ENCODE measurements at regions not wholly inside any gene's neighbourhood (a gene's known extent, or its start where the extent isn't known, plus 50 kb on each side); places are given as distances from the start of the nearest gene placed in this dataset.

DNA sequence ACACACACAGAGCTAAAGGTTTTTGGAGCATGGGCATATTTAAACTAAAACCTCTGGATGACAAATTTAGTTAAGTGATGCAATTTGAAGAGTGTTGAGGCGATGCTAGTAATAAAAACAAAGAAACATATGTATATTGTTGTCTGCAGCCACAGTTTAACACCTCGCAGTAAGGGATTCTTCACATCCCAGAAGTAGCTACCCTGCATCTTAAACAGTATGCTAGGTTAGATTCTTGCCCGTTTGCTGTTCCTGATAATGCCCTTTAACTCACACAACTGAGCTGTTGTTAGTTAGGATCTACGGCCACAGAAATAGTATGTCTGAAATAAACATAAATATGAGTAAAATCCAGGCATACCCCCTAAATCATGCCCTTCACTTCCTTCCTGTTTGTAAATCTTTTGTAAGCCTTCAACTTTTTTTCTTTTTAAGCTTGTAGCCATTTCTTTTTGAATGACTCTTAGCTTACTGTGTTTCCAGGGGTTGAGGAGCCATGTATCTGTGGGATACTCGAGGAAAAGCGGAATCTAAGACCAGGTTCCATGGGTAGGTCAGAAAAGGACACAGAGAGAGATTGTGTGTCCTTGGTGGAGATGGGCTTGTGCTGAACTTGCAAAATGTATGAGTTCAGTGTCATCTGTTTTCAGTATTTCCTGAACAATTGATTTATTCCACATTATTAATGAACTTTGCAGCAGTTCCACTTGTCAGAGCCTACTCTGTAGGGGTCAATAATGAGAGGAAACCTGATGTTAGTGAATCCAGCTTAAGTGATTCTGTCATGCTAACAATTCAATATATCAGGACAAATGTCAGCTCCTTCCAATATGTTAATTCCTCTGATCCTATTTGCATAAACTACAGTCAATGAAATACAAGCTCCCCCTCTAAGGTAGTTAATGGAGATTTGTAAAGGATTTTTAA lies 349.6 kb downstream of the GPAT3 start:
- Histone ChIP-seq H3K4me2 (ENCODE audit: insufficient read depth, insufficient read length, low read length) (no peak overlapping the region), H3K27ac (ENCODE audit: insufficient read length, low read depth, low read length) (no peak overlapping the region), H2BK20ac (ENCODE audit: low read depth, low read length, poor library complexity, severe bottlenecking) (no peak overlapping the region), H2BK15ac (ENCODE audit: low read depth, low read length) (no peak overlapping the region), H3K27me3 (ENCODE audit: insufficient read depth, low read length) (no peaks in the 10 kb centered on the region), H2BK12ac (ENCODE audit: insufficient read length, low read depth, low read length) (no peak overlapping the region), H3K23ac (ENCODE audit: insufficient read length, low read depth, low read length) (no peak overlapping the region), H3K79me1 (ENCODE audit: insufficient read depth, low read depth, low read length, poor library complexity, severe bottlenecking) (no peaks in the 10 kb centered on the region), H4K8ac (replicated peaks; ENCODE audit: insufficient read length, low read depth, low read length) (no peak overlapping the region), H3T11ph (ENCODE audit: low read length) (no peak overlapping the region), H2BK120ac (ENCODE audit: low read depth, low read length, poor library complexity, severe bottlenecking) (no peak overlapping the region), H3K4me1 (ENCODE audit: insufficient read depth, low read length) (no peaks in the 10 kb centered on the region; the same call in 1 of the 2 replicates), H4K20me1 (ENCODE audit: control insufficient read depth, insufficient read depth, insufficient read length) (no peaks in the 10 kb centered on the region), H3K18ac (ENCODE audit: insufficient read length, low read depth, low read length) (no peak overlapping the region), H3K9me3 (ENCODE audit: control insufficient read depth, low read depth, low read length) (no peaks in the 10 kb centered on the region), H2AFZ (ENCODE audit: low read length) (no peak overlapping the region), H3K79me2 (ENCODE audit: insufficient read depth, low read length) (no peaks in the 10 kb centered on the region), H3K56ac (ENCODE audit: insufficient read length, low read depth, low read length) (no peak overlapping the region), H3K14ac (ENCODE audit: insufficient read depth, low read length) (no peak overlapping the region), H2BK5ac (ENCODE audit: insufficient read length, low read length) (no peak overlapping the region), H3K9ac (ENCODE audit: extremely low read depth, insufficient read length, low read length) (no peak overlapping the region), H3K4ac (ENCODE audit: low read depth, low read length) (no peak overlapping the region), H4K5ac (ENCODE audit: insufficient read length, low read depth, low read length) (no peak overlapping the region), H3K23me2 (ENCODE audit: insufficient read length, low read depth, low read length, poor library complexity, severe bottlenecking) (no peaks in the 10 kb centered on the region), H2AK5ac (ENCODE audit: insufficient read length, low read length) (no peak overlapping the region), H4K91ac (ENCODE audit: insufficient read length, low read depth, low read length) (no peak overlapping the region)
- WGBS (ENCODE audit: extremely low coverage, insufficient read length, low lambda C conversion rate): no CpG with 5 or more reads among the region's 6 CpGs
- DNase-seq: no peak
- no peak for TF ChIP-seq CTCF (conservative IDR thresholded peaks at IDR 0.05)
- Mint-ChIP-seq H3K36me3 (ENCODE audit: insufficient read depth in 1 of 3, low read depth in 3 of 3) (no peaks in the 10 kb centered on the region), H3K27ac (no peak overlapping the region; a peak in 1 of 7 replicates), H3K9me3 (no peaks in the 10 kb centered on the region), H3K4me1 (peaks cover 13% of the 10 kb centered on the region in 2 experiments), H3K27me3 (ENCODE audit: low read depth) (no peaks in the 10 kb centered on the region), H3K4me3 (no peak overlapping the region)
